ENCODE measurements at regions not wholly inside any gene's neighbourhood (a gene's known extent, or its start where the extent isn't known, plus 50 kb on each side); places are given as distances from the start of the nearest gene placed in this dataset.

DNA sequence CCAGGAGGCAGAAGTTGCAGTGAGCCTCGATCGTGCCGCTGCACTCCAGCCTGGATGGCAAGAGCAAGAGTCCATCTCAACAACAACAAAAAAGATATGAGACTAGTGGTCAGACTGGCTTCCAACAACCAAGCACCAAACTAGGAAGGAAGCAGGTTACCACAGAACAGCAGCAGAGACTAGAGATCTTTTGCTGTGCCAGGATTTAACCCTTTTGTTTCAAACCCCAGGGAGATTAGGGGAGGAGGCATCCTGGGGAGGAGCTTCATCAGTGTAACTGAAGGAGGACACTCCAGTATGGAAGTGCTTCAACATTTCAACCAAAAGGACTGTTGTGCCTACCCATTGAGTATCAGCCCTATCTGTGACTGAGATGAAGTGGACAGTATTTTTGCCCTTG lies 240.3 kb downstream of the ZIC1 start:
- H3K4me3 ChIP-seq = no peak overlapping the region
- no peaks in the 10 kb centered on the region for H3K9me3 ChIP-seq
- no peak for DNase-seq
- 97 to 100% methylated on average over 3 of the region's 3 CpGs for WGBS, 2 donors
- H3K4me1 ChIP-seq = no peaks in the 10 kb centered on the region
- no peak overlapping the region for H3K27ac ChIP-seq
- TF ChIP-seq, protein P1, sequence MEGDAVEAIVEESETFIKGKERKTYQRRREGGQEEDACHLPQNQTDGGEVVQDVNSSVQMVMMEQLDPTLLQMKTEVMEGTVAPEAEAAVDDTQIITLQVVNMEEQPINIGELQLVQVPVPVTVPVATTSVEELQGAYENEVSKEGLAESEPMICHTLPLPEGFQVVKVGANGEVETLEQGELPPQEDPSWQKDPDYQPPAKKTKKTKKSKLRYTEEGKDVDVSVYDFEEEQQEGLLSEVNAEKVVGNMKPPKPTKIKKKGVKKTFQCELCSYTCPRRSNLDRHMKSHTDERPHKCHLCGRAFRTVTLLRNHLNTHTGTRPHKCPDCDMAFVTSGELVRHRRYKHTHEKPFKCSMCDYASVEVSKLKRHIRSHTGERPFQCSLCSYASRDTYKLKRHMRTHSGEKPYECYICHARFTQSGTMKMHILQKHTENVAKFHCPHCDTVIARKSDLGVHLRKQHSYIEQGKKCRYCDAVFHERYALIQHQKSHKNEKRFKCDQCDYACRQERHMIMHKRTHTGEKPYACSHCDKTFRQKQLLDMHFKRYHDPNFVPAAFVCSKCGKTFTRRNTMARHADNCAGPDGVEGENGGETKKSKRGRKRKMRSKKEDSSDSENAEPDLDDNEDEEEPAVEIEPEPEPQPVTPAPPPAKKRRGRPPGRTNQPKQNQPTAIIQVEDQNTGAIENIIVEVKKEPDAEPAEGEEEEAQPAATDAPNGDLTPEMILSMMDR (IDR thresholded peaks at IDR 0.05) = no peak
- no peak for TF ChIP-seq POLR2A (IDR thresholded peaks at IDR 0.05)
- no peaks in the 10 kb centered on the region for H3K36me3 ChIP-seq (ENCODE audit: low read depth, missing control alignments)
- intact Hi-C loops (cut with DNase I; ENCODE audit: low total_unique reads) = no loop called here
- no peaks in the 10 kb centered on the region for H3K27me3 ChIP-seq

DNA sequence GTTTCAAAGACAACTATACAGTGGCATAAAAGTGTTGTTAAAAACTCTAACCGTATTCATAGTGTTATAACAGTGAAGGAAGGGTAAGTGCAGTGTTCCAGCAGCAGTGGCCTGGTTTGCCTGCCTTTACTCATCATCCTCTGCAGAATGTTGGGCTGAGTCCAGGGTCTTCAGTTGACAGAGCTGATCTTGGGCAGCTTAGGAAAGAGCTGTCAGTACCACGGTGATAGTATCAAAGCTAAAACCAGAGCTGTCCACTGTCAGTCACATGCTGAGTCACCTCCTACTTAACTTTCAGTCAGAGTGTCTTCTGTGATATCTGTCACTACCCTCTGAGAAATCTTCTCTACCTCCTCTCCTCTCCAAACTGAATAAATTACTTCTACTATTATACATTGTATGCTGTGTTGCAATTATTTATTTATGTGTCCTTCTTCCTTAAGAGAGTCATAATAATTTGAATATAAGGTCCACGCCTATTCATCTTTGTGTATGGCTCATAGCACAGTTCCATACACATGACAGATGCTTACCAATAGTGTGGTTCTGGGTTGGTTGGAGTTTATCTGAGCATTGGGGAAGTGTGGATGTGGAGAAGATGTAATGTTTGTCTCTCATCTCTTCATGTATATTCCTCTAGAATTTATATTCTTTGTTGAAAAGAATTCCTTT lies 242.1 kb downstream of the ZIC1 start:
- intact Hi-C loops (cut with DNase I; ENCODE audit: low total_unique reads) = no loop called here
- TF ChIP-seq POLR2A (IDR thresholded peaks at IDR 0.05) = no peak
- TF ChIP-seq, protein P1 (IDR thresholded peaks at IDR 0.05) = no peak
- Histone ChIP-seq H3K9me3 (no peaks in the 10 kb centered on the region), H3K4me3 (no peak overlapping the region), H3K36me3 (ENCODE audit: low read depth, missing control alignments) (no peaks in the 10 kb centered on the region), H3K27ac (no peak overlapping the region), H3K27me3 (no peaks in the 10 kb centered on the region), H3K4me1 (peaks cover 4% of the 10 kb centered on the region)
- WGBS, 2 donors = 81 to 88% methylated on average over 3 of the region's 3 CpGs
- no peak for DNase-seq

DNA sequence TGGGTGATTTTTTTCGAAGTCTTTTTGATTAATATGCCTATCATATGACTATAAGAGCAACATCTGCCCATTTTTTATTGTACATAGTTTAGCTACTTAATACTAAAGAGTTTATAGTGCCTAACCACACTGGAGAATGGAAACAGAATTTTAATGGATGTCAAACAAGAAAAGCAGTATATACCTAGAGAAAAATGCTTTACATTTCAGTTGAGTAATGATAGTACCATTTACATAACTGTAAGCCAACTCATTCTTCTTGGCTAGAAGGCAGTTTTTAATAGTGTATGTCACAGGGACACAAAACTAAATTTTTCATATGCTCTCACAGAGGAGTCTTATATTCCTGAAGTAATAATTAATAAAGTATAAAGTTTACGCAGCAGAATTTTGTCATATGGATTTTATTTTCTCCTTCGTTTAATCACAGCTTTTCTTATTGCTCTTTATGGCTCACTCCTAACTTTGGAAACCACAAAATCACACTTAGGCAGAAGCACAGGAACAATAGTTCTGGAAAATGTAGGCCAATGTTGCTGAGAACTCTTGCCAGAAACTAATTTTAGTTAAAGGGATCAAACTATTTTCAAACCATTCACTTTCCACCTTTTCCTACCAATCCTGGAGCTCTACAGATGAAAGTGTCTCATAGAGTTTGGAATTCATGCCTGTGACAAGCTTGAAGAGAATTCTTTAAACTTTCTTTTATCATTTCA lies 243.6 kb downstream of the ZIC1 start:
- intact Hi-C loops (cut with DNase I; ENCODE audit: low total_unique reads) = no loop called here
- no peak overlapping the region for H3K27ac ChIP-seq
- peaks cover 4% of the 10 kb centered on the region for H3K4me1 ChIP-seq

DNA sequence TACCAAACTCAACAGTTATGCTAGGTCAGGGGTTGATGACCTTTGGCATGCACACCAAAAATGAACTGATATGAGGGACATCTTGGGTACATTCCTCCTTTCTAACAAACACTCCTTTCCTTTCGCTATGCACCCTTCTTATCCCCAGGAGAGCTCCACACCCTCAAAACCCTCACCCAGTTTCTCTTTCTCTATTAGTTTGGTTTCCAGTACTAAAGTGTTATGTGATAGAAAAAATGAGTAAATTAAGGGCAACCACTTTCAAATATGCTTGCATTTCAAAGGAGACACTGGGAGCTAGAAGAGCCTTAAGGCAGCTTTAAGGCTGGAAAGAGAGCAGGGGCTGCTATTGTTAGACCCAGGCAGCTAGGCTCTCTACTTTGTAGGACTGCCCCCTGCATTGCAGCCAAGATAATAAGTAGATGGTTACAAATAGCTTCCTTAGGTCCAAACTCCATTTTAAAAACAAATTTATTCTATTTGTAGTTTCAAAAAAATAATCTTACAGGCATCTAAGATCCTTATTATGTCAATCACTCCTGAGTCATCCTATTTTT lies 244.3 kb downstream of the ZIC1 start:
- no peak for DNase-seq
- Histone ChIP-seq H3K9me3 (no peaks in the 10 kb centered on the region), H3K36me3 (ENCODE audit: low read depth, missing control alignments) (no peaks in the 10 kb centered on the region), H3K4me1 (peaks cover 4% of the 10 kb centered on the region), H3K4me3 (no peak overlapping the region), H3K27me3 (no peaks in the 10 kb centered on the region), H3K27ac (no peak overlapping the region)
- intact Hi-C loops (cut with DNase I; ENCODE audit: low total_unique reads) = no loop called here
- WGBS, 2 donors = 42 to 48% methylated on average over 1 of the region's 1 CpG
- TF ChIP-seq, protein P1 (IDR thresholded peaks at IDR 0.05) = no peak
- no peak for TF ChIP-seq POLR2A (IDR thresholded peaks at IDR 0.05)

More for the DNA sequence above, 243.6 kb downstream of the ZIC1 start:
- WGBS, 2 donors = 60 to 82% methylated on average over 3 of the region's 3 CpGs
- Histone ChIP-seq H3K36me3 (ENCODE audit: low read depth, missing control alignments) (no peaks in the 10 kb centered on the region), H3K9me3 (no peaks in the 10 kb centered on the region), H3K27me3 (no peaks in the 10 kb centered on the region), H3K4me3 (no peak overlapping the region)
- no peak for TF ChIP-seq POLR2A (IDR thresholded peaks at IDR 0.05)
- TF ChIP-seq, protein P1 (IDR thresholded peaks at IDR 0.05) = no peak
- no peak for DNase-seq
